ENCODE measurements at regions not wholly inside any gene's neighbourhood (a gene's known extent, or its start where the extent isn't known, plus 50 kb on each side); places are given as distances from the start of the nearest gene placed in this dataset.
A peak's percentile ranks its signal among the peaks of the same experiment; 100 is the strongest.

DNA sequence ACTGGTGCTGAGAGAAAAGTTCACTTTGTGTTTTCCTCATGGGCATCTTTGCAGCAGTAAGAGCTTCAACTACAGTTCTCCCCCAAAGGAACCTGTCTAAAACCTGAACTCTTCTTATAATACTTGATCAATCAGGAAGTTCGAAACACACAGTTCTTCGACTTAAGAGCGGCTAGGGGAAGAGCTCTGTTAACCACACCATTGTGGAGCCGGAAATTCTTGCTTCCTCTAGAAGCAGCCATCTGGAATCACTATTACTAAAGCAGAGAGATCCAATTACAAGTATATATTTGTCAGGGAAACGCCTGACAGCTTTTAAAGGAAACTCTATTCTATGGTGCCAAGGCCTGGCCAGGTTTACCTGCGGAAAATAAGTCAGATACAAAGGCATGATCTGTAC lies 337.3 kb upstream of the CBLB start:
- Histone ChIP-seq H3K4me3 (ENCODE audit: low read length in 2 of 2) (no peak overlapping the region), H3K4me1 (ENCODE audit: control insufficient read depth in 2 of 2, insufficient read depth in 2 of 2, low read length in 2 of 2) (peaks cover 0 to 6% of the 10 kb centered on the region in 2 donors), H3K27ac (ENCODE audit: low read depth in 1 of 2, low read length in 1 of 2) (peak overlapping the region in 1 of 2 donors; percentile 48), H3K9me3 (ENCODE audit: control insufficient read depth in 2 of 2, insufficient read depth in 1 of 2, low read length in 1 of 2) (no peaks in the 10 kb centered on the region), H3K36me3 (ENCODE audit: control insufficient read depth in 2 of 2, insufficient read depth in 2 of 2, low read length in 1 of 2) (no peaks in the 10 kb centered on the region), H3K27me3 (ENCODE audit: control insufficient read depth in 2 of 2, insufficient read depth in 1 of 2, low read length in 1 of 2) (no peaks in the 10 kb centered on the region)
- WGBS = 6% methylated on average over 6 of the region's 6 CpGs
- peak in 5 of 9 donors; percentile 1 to 56 (median 24) for DNase-seq (ENCODE audit: low read depth in 6 of 9, low spot score in 9 of 9)

DNA sequence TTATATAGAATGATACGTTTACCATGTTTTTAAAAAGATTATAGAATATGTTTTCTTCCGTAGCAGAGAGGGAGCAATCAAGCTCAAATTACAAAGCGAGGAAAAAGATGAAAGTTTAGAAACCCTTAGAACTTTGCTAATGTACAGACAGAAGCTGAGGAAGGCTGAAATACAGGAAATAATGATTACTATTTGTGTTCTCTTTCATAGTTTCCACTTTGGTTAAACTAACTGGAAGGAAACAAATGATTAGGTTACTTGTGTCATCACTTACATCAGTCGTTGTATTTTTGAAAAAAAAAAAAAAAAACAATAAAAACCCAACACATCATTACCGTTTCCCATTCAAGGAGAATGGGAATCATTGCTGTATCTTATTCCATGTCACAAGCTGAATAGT lies 337.8 kb upstream of the CBLB start:
- Histone ChIP-seq H3K9me3 (ENCODE audit: control insufficient read depth in 2 of 2, insufficient read depth in 1 of 2, low read length in 1 of 2) (no peaks in the 10 kb centered on the region), H3K27me3 (ENCODE audit: control insufficient read depth in 2 of 2, insufficient read depth in 1 of 2, low read length in 1 of 2) (no peaks in the 10 kb centered on the region), H3K27ac (ENCODE audit: low read depth in 1 of 2, low read length in 1 of 2) (peak overlapping the region in 1 of 2 donors; percentile 48), H3K36me3 (ENCODE audit: control insufficient read depth in 2 of 2, insufficient read depth in 2 of 2, low read length in 1 of 2) (no peaks in the 10 kb centered on the region), H3K4me3 (ENCODE audit: low read length in 2 of 2) (no peak overlapping the region), H3K4me1 (ENCODE audit: control insufficient read depth in 2 of 2, insufficient read depth in 2 of 2, low read length in 2 of 2) (peaks cover 0 to 6% of the 10 kb centered on the region in 2 donors)
- WGBS = 47% methylated on average over 5 of the region's 5 CpGs
- no peak for DNase-seq (ENCODE audit: low read depth in 6 of 9, low spot score in 9 of 9)

DNA sequence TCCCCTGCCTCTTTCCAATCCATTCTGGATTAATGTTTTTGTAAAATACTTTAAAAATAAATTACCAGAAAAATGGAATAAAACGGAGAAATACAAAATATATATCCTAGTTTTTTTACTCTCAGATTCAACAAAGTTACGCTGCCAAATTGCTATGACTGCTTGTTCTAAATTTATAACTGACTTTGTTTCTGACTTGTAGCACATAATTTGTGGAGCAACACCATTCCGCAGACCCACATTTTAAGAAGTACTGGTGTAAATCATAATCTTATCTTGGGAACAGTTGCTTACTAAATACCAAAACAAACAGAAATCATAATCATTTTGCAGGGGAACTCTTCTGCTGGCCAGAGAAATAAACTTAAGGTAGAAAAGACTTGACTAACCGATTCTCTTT lies 339.4 kb upstream of the CBLB start:
- no peak for DNase-seq (ENCODE audit: low read depth in 6 of 9, low spot score in 9 of 9)
- no peaks in the 10 kb centered on the region for H3K36me3 ChIP-seq (ENCODE audit: control insufficient read depth in 2 of 2, insufficient read depth in 2 of 2, low read length in 1 of 2)
- H3K4me3 ChIP-seq (ENCODE audit: low read length in 2 of 2) = no peak overlapping the region
- no peaks in the 10 kb centered on the region for H3K27me3 ChIP-seq (ENCODE audit: control insufficient read depth in 2 of 2, insufficient read depth in 1 of 2, low read length in 1 of 2)
- WGBS = 83% methylated on average over 4 of the region's 4 CpGs
- no peak overlapping the region for H3K27ac ChIP-seq (ENCODE audit: low read depth in 1 of 2, low read length in 1 of 2)
- peaks cover 0 to 6% of the 10 kb centered on the region in 2 donors for H3K4me1 ChIP-seq (ENCODE audit: control insufficient read depth in 2 of 2, insufficient read depth in 2 of 2, low read length in 2 of 2)
- no peaks in the 10 kb centered on the region for H3K9me3 ChIP-seq (ENCODE audit: control insufficient read depth in 2 of 2, insufficient read depth in 1 of 2, low read length in 1 of 2)

DNA sequence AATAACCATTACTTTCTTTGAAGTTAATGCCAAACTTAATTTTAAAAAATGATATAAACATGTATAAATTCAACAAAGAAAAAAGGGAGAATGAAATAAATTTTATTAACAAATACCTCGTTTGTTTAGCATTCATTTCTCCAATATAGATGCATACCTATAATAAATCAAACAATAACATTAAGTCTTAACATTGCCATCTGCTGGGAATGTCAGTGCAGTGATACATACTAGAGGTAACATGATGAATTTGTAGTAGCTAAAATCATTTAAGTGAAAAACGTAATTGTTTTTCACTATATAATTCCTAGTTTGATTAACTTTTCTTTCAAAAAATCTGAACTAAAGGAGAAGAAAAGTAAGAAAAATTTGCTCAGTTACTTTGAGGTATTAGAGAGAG lies 340.2 kb upstream of the CBLB start:
- 72% methylated on average over 2 of the region's 2 CpGs for WGBS
- Histone ChIP-seq H3K36me3 (ENCODE audit: control insufficient read depth in 2 of 2, insufficient read depth in 2 of 2, low read length in 1 of 2) (no peaks in the 10 kb centered on the region), H3K27me3 (ENCODE audit: control insufficient read depth in 2 of 2, insufficient read depth in 1 of 2, low read length in 1 of 2) (no peaks in the 10 kb centered on the region), H3K9me3 (ENCODE audit: control insufficient read depth in 2 of 2, insufficient read depth in 1 of 2, low read length in 1 of 2) (no peaks in the 10 kb centered on the region), H3K27ac (ENCODE audit: low read depth in 1 of 2, low read length in 1 of 2) (no peak overlapping the region), H3K4me1 (ENCODE audit: control insufficient read depth in 2 of 2, insufficient read depth in 2 of 2, low read length in 2 of 2) (peaks cover 0 to 6% of the 10 kb centered on the region in 2 donors), H3K4me3 (ENCODE audit: low read length in 2 of 2) (no peak overlapping the region)
- DNase-seq (ENCODE audit: low read depth in 6 of 9, low spot score in 9 of 9) = no peak

DNA sequence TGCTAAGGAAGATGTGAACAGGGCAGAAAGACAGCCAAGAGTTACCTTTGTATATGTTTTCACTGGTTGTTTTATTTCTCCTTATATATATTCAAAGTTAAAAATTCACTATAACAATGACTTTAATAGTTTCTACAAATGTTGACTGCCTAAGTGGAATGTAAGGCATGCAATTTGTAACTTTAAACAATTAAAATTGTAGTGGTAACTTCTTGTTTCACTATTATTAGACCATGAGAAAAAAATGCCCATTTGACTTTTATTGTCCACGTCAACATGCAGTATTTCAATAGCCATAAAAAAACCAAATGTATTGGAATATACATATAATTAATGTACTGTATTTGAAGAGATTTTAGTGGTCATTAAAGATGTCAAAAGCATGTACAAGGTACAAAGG lies 340.7 kb upstream of the CBLB start:
- Histone ChIP-seq H3K27me3 (ENCODE audit: control insufficient read depth in 2 of 2, insufficient read depth in 1 of 2, low read length in 1 of 2) (no peaks in the 10 kb centered on the region), H3K27ac (ENCODE audit: low read depth in 1 of 2, low read length in 1 of 2) (no peak overlapping the region), H3K36me3 (ENCODE audit: control insufficient read depth in 2 of 2, insufficient read depth in 2 of 2, low read length in 1 of 2) (no peaks in the 10 kb centered on the region), H3K9me3 (ENCODE audit: control insufficient read depth in 2 of 2, insufficient read depth in 1 of 2, low read length in 1 of 2) (no peaks in the 10 kb centered on the region), H3K4me1 (ENCODE audit: control insufficient read depth in 2 of 2, insufficient read depth in 2 of 2, low read length in 2 of 2) (peaks cover 0 to 6% of the 10 kb centered on the region in 2 donors), H3K4me3 (ENCODE audit: low read length in 2 of 2) (no peak overlapping the region)
- WGBS = 52% methylated on average over 1 of the region's 1 CpG
- no peak for DNase-seq (ENCODE audit: low read depth in 6 of 9, low spot score in 9 of 9)

DNA sequence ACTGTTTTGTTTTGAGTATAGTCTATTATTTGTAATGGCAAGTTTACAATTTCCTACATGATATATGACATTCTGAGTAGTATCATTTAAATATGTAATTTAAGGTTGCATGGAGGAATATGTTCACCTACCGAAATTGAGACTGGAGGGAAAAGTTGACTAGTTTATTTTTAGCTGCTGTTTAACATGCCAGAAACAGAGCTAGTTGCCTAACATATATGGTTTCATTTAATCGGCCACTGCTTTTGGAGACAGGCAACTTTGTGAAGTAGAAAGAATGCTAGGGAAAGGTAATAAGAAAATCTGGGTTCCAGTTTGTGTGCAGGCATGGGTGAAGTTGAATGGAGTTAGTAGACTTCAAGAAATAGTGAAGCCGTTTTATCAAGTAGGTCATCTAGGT lies 342.1 kb upstream of the CBLB start:
- H3K27me3 ChIP-seq (ENCODE audit: control insufficient read depth in 2 of 2, insufficient read depth in 1 of 2, low read length in 1 of 2) = no peaks in the 10 kb centered on the region
- no peak overlapping the region for H3K4me3 ChIP-seq (ENCODE audit: low read length in 2 of 2)
- WGBS = 92% methylated on average over 3 of the region's 3 CpGs
- H3K27ac ChIP-seq (ENCODE audit: low read depth in 1 of 2, low read length in 1 of 2) = no peak overlapping the region
- H3K36me3 ChIP-seq (ENCODE audit: control insufficient read depth in 2 of 2, insufficient read depth in 2 of 2, low read length in 1 of 2) = no peaks in the 10 kb centered on the region
- peaks cover 0 to 5% of the 10 kb centered on the region in 2 donors for H3K4me1 ChIP-seq (ENCODE audit: control insufficient read depth in 2 of 2, insufficient read depth in 2 of 2, low read length in 2 of 2)
- DNase-seq (ENCODE audit: low read depth in 6 of 9, low spot score in 9 of 9) = no peak
- H3K9me3 ChIP-seq (ENCODE audit: control insufficient read depth in 2 of 2, insufficient read depth in 1 of 2, low read length in 1 of 2) = no peaks in the 10 kb centered on the region

DNA sequence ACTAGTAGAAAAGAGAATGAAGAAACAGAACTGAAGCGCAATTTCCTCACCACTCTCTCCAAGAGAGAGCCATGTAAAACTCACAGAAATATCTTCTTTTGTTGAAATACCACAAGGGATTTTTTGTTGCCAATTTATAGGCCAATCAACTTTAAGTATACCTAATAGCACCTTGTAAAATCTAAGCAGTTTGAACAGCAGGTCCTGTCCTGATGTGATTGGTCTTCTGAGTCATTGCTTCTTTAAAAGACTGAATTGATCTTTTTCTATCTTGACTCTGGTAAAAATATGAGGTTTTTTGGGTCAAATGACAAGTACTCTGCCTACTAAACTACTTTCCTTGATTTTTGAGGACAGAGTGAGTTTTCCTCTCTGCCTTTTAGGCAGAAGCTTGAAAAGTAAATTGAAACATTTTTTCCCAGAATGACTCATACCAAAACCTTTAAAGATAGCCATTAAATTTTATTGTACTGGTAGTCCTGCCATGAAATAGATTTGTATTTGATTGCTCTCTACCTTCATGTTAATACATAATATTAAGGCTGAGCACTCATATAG lies 343.9 kb upstream of the CBLB start:
- Histone ChIP-seq H3K36me3 (ENCODE audit: control insufficient read depth in 2 of 2, insufficient read depth in 2 of 2, low read length in 1 of 2) (no peaks in the 10 kb centered on the region), H3K4me1 (ENCODE audit: control insufficient read depth in 2 of 2, insufficient read depth in 2 of 2, low read length in 2 of 2) (no peaks in the 10 kb centered on the region), H3K27ac (ENCODE audit: low read depth in 1 of 2, low read length in 1 of 2) (no peak overlapping the region), H3K27me3 (ENCODE audit: control insufficient read depth in 2 of 2, insufficient read depth in 1 of 2, low read length in 1 of 2) (no peaks in the 10 kb centered on the region), H3K4me3 (ENCODE audit: low read length in 2 of 2) (no peak overlapping the region), H3K9me3 (ENCODE audit: control insufficient read depth in 2 of 2, insufficient read depth in 1 of 2, low read length in 1 of 2) (no peaks in the 10 kb centered on the region)
- no peak for DNase-seq (ENCODE audit: low read depth in 6 of 9, low spot score in 9 of 9)
- 96% methylated on average over 1 of the region's 1 CpG for WGBS

DNA sequence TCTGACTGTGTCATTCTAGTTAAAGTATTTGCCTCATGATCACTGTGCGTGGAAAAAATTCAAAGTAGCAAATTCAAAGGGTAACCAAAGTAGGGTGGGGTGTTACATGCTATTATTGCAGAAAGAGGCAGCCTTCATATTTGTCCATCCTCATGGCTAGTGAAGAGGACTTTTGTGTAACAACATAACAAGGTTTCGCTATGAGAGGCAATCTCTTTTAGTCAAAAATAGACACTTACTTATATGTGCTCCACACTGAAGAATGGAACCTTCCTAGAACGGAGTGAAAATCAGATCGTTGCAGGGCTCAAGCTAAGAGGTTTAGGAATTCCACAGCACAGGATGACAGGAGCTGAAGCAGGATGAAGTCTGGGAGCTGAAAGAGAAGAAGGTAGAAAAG lies 345.1 kb upstream of the CBLB start:
- DNase-seq (ENCODE audit: low read depth in 6 of 9, low spot score in 9 of 9) = no peak
- no peak overlapping the region for H3K27ac ChIP-seq (ENCODE audit: low read depth in 1 of 2, low read length in 1 of 2)
- H3K4me3 ChIP-seq (ENCODE audit: low read length in 2 of 2) = no peak overlapping the region
- no peaks in the 10 kb centered on the region for H3K27me3 ChIP-seq (ENCODE audit: control insufficient read depth in 2 of 2, insufficient read depth in 1 of 2, low read length in 1 of 2)
- 97% methylated on average over 4 of the region's 4 CpGs for WGBS
- no peaks in the 10 kb centered on the region for H3K9me3 ChIP-seq (ENCODE audit: control insufficient read depth in 2 of 2, insufficient read depth in 1 of 2, low read length in 1 of 2)
- H3K36me3 ChIP-seq (ENCODE audit: control insufficient read depth in 2 of 2, insufficient read depth in 2 of 2, low read length in 1 of 2) = no peaks in the 10 kb centered on the region
- no peaks in the 10 kb centered on the region for H3K4me1 ChIP-seq (ENCODE audit: control insufficient read depth in 2 of 2, insufficient read depth in 2 of 2, low read length in 2 of 2)

DNA sequence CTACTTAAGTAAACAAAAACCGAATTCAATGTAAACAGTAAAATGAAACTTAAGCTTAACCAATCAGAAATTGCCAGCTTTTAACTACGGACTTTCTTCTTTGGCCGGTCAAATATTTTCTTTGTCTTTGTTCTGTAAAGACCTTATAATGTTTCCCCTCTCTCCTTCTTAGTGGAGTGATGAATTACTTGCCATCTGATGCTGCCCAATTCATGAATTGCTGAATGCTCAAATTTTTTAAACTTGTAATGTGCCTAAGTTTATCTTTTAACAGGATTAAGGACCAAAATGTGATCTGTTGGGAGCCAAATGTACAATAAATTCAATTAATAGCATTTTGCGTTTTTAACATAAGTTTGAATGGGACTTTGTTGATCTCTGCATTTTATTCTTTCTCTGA lies 345.8 kb upstream of the CBLB start:
- WGBS = 95% methylated on average over 4 of the region's 4 CpGs
- Histone ChIP-seq H3K9me3 (ENCODE audit: control insufficient read depth in 2 of 2, insufficient read depth in 1 of 2, low read length in 1 of 2) (no peaks in the 10 kb centered on the region), H3K4me1 (ENCODE audit: control insufficient read depth in 2 of 2, insufficient read depth in 2 of 2, low read length in 2 of 2) (no peaks in the 10 kb centered on the region), H3K27me3 (ENCODE audit: control insufficient read depth in 2 of 2, insufficient read depth in 1 of 2, low read length in 1 of 2) (no peaks in the 10 kb centered on the region), H3K27ac (ENCODE audit: low read depth in 1 of 2, low read length in 1 of 2) (no peak overlapping the region), H3K36me3 (ENCODE audit: control insufficient read depth in 2 of 2, insufficient read depth in 2 of 2, low read length in 1 of 2) (no peaks in the 10 kb centered on the region), H3K4me3 (ENCODE audit: low read length in 2 of 2) (no peak overlapping the region)
- DNase-seq (ENCODE audit: low read depth in 6 of 9, low spot score in 9 of 9) = no peak

DNA sequence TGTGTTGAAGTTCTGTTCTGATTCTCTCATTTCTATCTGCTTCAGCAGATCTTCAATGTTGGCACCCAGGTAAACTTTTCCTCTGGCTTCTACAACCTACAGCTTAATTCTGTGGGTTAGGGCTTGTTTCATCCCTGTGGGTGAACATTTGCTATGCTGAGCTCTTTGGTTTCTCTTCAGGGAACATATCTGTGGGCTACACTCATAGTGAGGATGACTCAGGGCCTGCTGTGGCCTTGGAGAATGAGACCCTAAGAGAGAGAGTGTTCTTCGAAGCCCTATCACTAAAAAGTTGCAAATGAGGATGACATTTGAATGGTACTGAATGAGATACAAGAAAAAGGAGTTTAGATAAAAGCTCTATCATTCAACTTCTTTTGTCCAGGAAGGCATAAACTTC lies 346.2 kb upstream of the CBLB start:
- Histone ChIP-seq H3K4me1 (ENCODE audit: control insufficient read depth in 2 of 2, insufficient read depth in 2 of 2, low read length in 2 of 2) (no peaks in the 10 kb centered on the region), H3K27me3 (ENCODE audit: control insufficient read depth in 2 of 2, insufficient read depth in 1 of 2, low read length in 1 of 2) (no peaks in the 10 kb centered on the region), H3K27ac (ENCODE audit: low read depth in 1 of 2, low read length in 1 of 2) (no peak overlapping the region), H3K9me3 (ENCODE audit: control insufficient read depth in 2 of 2, insufficient read depth in 1 of 2, low read length in 1 of 2) (no peaks in the 10 kb centered on the region), H3K36me3 (ENCODE audit: control insufficient read depth in 2 of 2, insufficient read depth in 2 of 2, low read length in 1 of 2) (no peaks in the 10 kb centered on the region), H3K4me3 (ENCODE audit: low read length in 2 of 2) (no peak overlapping the region)
- DNase-seq (ENCODE audit: low read depth in 6 of 9, low spot score in 9 of 9) = no peak
- 91% methylated on average over 1 of the region's 1 CpG for WGBS
